Chondrocyte (in vitro differentiated cells): ENCODE measurements at regions not wholly inside any gene's neighbourhood (a gene's known extent, or its start where the extent isn't known, plus 50 kb on each side); places are given as distances from the start of the nearest gene placed in this dataset.

Source experiments
- DNase-seq: peaks from one replicate; pipeline ENCODE4 v3.0.0; 2021; ENCODE audit warnings: mixed read lengths, low spot score
- H3K27ac Mint-ChIP-seq: one replicate; pipeline ENCODE4 v1.8.0; 2021; ENCODE audit warnings: mild to moderate bottlenecking, moderate library complexity, mixed read lengths; ENCODE audit not compliant: unreplicated experiment
- H3K27me3 Mint-ChIP-seq: 2 replicates; pipeline ENCODE4 v1.8.0; 2021; ENCODE audit warnings: low read depth, mixed read lengths
- H3K36me3 Mint-ChIP-seq: 2 replicates; pipeline ENCODE4 v1.8.0; 2021; ENCODE audit warnings: low read depth, mixed read lengths
- H3K4me1 Mint-ChIP-seq: 2 replicates; pipeline ENCODE4 v1.8.0; 2021; ENCODE audit warnings: low read depth, mild to moderate bottlenecking, mixed read lengths
- H3K4me3 Mint-ChIP-seq: one replicate; pipeline ENCODE4 v1.8.0; 2021; ENCODE audit warnings: mild to moderate bottlenecking, moderate library complexity, mixed read lengths; ENCODE audit not compliant: unreplicated experiment
- H3K9me3 Mint-ChIP-seq: 2 replicates; pipeline ENCODE4 v1.8.0; 2021; ENCODE audit warnings: low read depth, mixed read lengths
- TF ChIP-seq, protein P1 (sequence below): fragments of 200-600 bp; sonication (generic); IDR thresholded peaks from 2 replicates; pipeline ENCODE4 v1.5.0; 2021; ENCODE audit warnings: antibody characterized with exemption, mild to moderate bottlenecking, moderate library complexity

DNA sequence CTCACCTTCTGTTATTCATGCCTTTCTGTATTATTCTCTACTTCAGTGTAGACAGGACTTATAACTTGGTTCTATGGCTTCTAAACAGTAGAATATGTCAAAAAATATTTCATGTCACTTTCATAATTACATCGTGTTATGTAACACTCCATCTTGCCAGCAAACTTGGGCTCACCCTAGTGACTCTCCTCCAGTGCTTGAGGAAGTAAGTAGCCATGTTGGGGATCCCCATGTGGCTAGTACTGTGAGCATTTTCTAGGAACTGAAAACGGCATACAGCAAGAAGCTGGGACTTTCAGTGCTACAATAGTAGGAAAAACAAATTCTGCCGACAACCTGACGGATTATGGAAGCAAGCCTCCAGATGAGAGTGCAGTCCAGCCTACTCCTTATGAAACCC is 495.6 kb downstream of the SLITRK6 start:
- no peaks in the 10 kb centered on the region for H3K4me1 Mint-ChIP-seq
- H3K27me3 Mint-ChIP-seq = no peaks in the 10 kb centered on the region
- no peaks in the 10 kb centered on the region for H3K9me3 Mint-ChIP-seq
- H3K4me3 Mint-ChIP-seq = no peak overlapping the region
- H3K27ac Mint-ChIP-seq = no peak overlapping the region
- no peak for DNase-seq
- TF ChIP-seq, protein P1, sequence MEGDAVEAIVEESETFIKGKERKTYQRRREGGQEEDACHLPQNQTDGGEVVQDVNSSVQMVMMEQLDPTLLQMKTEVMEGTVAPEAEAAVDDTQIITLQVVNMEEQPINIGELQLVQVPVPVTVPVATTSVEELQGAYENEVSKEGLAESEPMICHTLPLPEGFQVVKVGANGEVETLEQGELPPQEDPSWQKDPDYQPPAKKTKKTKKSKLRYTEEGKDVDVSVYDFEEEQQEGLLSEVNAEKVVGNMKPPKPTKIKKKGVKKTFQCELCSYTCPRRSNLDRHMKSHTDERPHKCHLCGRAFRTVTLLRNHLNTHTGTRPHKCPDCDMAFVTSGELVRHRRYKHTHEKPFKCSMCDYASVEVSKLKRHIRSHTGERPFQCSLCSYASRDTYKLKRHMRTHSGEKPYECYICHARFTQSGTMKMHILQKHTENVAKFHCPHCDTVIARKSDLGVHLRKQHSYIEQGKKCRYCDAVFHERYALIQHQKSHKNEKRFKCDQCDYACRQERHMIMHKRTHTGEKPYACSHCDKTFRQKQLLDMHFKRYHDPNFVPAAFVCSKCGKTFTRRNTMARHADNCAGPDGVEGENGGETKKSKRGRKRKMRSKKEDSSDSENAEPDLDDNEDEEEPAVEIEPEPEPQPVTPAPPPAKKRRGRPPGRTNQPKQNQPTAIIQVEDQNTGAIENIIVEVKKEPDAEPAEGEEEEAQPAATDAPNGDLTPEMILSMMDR = no peak
- H3K36me3 Mint-ChIP-seq = no peaks in the 10 kb centered on the region

DNA sequence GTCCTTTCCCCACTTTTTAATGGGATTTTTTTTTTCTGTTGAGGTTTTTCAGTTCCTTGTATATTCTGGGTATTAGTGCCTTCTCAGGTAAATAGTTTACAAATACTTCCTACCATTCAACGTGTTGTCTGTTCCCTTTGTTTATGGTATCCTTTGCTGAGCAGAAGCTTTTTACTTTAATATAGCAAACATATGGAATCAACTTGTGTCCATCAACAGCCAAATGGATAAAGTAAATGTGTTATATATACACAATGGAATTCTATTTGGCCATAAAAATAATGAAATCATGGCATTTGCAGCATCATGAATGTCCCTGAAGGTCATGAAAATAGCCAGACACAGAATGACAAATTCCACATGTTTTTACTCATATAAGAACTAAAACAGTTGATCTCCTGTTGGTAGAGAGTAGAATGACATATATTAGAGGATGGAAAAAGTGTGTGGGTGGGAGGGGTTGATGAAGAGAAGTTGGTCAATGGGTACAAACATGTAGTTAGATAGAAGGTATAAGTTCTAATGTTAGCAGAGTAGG is 500.8 kb downstream of the SLITRK6 start:
- Mint-ChIP-seq H3K27ac (no peak overlapping the region), H3K27me3 (no peaks in the 10 kb centered on the region), H3K36me3 (no peaks in the 10 kb centered on the region), H3K9me3 (no peaks in the 10 kb centered on the region), H3K4me1 (no peaks in the 10 kb centered on the region), H3K4me3 (no peak overlapping the region)
- TF ChIP-seq, protein P1 = no peak
- no peak for DNase-seq

DNA sequence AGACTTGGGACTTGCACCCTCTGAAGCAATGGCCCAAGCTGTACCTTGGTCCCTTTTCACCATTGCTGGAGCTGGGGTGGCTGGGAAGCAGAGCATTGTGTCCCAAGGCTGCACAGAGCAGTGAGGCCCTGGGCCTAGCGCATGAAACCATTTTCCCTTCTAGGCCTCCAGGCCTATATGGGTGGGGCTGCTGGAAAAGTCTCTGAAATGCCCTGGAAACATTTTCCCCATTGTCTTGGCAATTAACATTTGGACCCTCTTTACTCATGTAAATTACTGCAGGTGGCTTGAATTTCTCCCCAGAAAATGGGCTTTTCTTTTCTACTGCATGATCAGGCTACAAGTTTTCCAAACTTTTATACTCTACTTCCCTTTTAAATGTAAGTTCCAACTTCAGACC is 510.5 kb downstream of the SLITRK6 start:
- no peak for DNase-seq
- no peak overlapping the region for H3K27ac Mint-ChIP-seq
- H3K4me3 Mint-ChIP-seq = no peak overlapping the region
- TF ChIP-seq, protein P1 = no peak
- no peaks in the 10 kb centered on the region for H3K9me3 Mint-ChIP-seq
- H3K27me3 Mint-ChIP-seq = no peaks in the 10 kb centered on the region
- H3K4me1 Mint-ChIP-seq = peaks cover 8% of the 10 kb centered on the region
- no peaks in the 10 kb centered on the region for H3K36me3 Mint-ChIP-seq

DNA sequence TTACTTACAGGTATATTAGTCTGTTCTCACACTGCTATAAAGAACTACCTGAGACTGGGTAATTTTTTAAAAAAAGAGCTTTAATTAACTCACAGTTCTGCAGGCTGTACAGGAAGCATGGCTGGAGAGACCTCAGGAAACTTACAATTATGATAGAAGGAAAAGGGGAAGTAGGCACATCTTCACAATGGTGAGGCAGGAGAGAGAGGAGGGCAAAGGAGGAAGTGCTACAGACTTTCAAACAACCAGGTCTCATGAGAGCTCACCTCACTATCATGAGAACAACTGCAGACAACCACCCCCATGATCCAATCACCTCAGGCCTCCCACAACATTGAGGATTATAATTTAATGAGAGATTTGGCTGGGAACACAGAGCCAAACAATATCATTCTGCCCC is 511.7 kb downstream of the SLITRK6 start:
- Mint-ChIP-seq H3K36me3 (no peaks in the 10 kb centered on the region), H3K27ac (no peak overlapping the region), H3K4me1 (peaks cover 18% of the 10 kb centered on the region), H3K27me3 (no peaks in the 10 kb centered on the region), H3K4me3 (no peak overlapping the region), H3K9me3 (no peaks in the 10 kb centered on the region)
- TF ChIP-seq, protein P1 = no peak
- DNase-seq = no peak

DNA sequence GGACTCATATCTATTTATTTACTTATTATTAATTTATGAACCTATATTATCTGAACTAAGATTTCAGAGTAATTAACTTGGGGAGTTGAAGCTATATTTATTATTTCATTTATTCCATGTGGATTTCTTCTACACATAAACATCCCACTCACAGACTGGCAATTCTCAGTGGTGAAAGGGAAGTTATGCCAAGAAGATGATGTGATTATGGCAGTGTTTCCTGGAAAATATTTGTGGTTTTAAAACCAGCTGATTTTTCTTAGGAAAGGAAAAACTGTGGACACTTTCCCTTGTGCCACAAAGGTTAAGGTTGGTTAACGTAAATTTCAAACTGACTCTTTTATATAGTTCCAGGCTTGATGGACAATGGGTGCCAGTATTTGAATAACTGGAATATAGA is 513.1 kb downstream of the SLITRK6 start:
- no peak for DNase-seq
- H3K9me3 Mint-ChIP-seq = no peaks in the 10 kb centered on the region
- no peaks in the 10 kb centered on the region for H3K27me3 Mint-ChIP-seq
- no peak overlapping the region for H3K27ac Mint-ChIP-seq
- H3K4me1 Mint-ChIP-seq = peaks cover 18% of the 10 kb centered on the region
- no peak overlapping the region for H3K4me3 Mint-ChIP-seq
- TF ChIP-seq, protein P1 = no peak
- no peaks in the 10 kb centered on the region for H3K36me3 Mint-ChIP-seq
